ENCODE measurements at regions not wholly inside any gene's neighbourhood (a gene's known extent, or its start where the extent isn't known, plus 50 kb on each side); places are given as distances from the start of the nearest gene placed in this dataset.

DNA sequence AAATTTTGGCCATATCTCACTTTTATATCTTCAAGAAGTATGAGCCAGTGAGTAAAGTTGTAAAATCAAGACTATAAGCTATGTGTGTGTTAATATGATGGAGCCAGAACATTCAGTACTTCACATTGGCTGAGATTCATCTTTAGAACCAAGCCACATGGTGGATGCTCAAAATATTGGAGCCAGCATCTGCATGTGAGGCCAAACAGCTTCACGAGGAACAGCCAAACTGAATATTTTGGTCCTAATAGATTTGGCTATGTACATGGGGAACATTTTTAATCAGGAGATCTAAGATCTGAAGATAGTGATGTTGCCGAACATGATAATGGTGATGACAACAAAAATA, 1089.8 kb downstream of the TUSC7 start:
- DNase-seq (ENCODE audit: low spot score in 2 of 2): no peak
- no peak for ATAC-seq
- H3K27ac Mint-ChIP-seq: no peak overlapping the region
- peaks cover 4 to 5% of the 10 kb centered on the region in 2 donors for H3K9me3 Mint-ChIP-seq
- H3K36me3 Mint-ChIP-seq: no peaks in the 10 kb centered on the region

DNA sequence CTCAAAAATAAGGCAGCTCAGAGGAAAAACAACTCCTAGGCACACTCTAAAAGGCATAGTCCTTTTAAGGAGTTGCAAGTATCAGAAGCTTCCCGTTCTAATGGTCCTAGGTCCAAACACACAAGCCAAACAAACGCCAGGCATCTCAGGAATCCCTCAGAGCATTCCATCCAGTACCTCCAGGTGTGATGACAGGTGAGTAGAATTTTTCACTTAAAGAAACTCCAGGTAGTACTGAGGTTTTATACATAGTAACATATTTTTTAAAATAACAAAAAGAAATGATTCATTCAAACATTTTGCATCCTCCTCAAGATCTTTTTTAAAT, 1092.3 kb downstream of the TUSC7 start:
- Mint-ChIP-seq H3K27ac (no peak overlapping the region), H3K9me3 (peaks cover 5 to 7% of the 10 kb centered on the region in 2 donors), H3K36me3 (no peaks in the 10 kb centered on the region)
- DNase-seq (ENCODE audit: low spot score in 2 of 2) (no peak), ATAC-seq (no peak)

DNA sequence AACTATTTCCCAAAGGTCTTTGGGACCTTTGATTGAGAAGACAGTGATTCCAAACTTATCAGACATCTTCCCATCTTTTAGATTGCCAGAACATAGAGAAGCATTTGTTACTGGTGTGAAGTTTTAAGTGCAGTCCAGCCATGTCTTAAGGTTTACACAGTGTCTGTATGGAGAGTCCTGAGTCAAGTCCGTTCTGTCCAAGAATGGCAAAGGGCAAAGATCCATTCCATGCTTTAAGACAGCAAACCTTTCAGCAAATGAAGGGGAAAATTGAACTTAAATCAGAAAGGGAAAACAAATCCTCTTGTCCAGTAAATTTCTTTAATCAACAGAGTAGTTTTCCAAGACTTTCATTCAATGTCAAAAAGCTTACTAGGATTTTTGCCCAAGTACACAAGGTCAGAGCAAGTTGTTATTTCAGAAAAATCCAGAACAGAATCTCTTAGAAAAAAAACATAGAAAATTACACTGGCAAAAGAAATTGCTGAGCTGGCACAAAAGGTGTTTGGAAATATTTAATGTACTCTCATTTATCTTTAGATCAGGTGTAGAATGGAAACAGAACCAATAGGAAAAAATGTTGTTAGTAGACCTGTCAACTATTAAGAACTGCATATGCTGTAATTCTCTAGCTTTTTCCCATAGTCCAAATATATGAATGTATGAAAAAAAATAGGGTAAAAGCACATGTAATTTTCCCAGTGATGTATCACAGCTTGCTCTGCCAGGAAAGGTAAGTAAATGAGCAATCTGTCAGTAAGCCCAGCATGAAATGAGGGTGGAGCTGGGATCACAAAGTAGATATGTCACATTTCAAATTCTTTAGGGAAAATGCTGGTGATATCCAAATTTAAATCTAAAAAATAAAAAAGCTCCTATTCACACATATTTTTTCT, 1099.9 kb downstream of the TUSC7 start:
- H3K9me3 Mint-ChIP-seq: peaks cover 0 to 11% of the 10 kb centered on the region in 2 donors
- ATAC-seq: no peak
- H3K36me3 Mint-ChIP-seq: no peaks in the 10 kb centered on the region
- no peak for DNase-seq (ENCODE audit: low spot score in 2 of 2)
- no peak overlapping the region for H3K27ac Mint-ChIP-seq

DNA sequence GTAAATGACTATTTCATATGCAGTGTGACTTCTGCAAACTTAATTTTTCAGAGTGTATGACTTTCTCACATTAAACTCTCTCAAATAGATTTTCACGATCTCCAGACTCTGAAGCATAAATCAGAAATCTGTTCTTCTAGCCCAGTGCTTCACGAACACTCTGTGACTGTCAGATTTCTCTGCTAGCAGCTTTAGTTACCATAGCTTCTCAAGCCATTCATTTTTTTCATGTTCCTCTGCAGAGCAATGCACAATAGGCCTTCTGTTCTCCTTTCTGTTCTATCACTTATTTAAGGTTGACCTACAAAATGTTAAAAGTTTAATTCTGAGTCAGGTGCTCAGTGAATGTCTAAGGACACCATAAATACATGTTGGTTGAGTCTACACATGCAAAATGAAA, 1102.2 kb downstream of the TUSC7 start:
- H3K36me3 Mint-ChIP-seq: no peaks in the 10 kb centered on the region
- H3K27ac Mint-ChIP-seq: no peak overlapping the region
- DNase-seq (ENCODE audit: low spot score in 2 of 2) (no peak), ATAC-seq (no peak)
- H3K9me3 Mint-ChIP-seq: peaks cover 0 to 14% of the 10 kb centered on the region in 2 donors

DNA sequence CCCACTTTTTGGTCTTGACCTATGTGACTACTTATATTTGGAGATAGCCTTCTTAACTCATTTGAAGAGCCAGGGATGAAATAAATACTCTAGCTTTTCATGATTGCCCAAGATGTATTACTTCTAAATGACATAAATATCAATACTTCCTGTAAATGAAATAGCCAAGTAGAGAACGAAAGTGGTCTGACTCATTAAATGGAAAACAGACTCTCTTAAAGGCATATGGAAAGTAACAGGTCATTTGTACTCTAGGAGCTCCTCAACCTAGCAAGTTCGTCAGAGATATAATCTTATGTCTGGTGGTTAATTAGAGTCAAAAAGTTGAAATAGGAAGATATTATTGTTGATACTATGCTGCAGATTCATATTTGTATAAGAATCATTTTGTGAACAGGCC, 1105.4 kb downstream of the TUSC7 start:
- no peak for ATAC-seq
- no peak for DNase-seq (ENCODE audit: low spot score in 2 of 2)
- no peak overlapping the region for H3K27ac Mint-ChIP-seq
- H3K36me3 Mint-ChIP-seq: no peaks in the 10 kb centered on the region
- peaks cover 0 to 19% of the 10 kb centered on the region in 2 donors for H3K9me3 Mint-ChIP-seq

DNA sequence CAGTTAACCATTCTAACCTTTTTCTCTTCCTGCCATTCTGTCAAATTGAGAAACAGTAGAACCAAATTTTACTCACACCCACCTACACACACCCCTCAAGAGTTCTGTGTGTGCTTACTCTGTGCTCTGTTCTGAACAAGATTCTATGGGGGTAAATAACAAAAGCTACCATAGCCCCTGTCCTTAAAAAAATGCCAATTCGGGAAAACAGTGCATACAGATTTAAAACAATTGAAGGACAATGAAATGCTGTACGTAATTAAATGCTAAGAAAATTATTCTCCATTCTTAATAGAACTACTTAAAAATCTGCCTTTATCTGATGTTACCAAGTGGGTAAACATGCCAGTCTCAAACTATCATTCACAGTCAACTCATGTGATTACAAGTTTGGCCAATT, 1107.5 kb downstream of the TUSC7 start:
- no peaks in the 10 kb centered on the region for H3K36me3 Mint-ChIP-seq
- DNase-seq (ENCODE audit: low spot score in 2 of 2) (no peak), ATAC-seq (no peak)
- peaks cover 5 to 29% of the 10 kb centered on the region in 2 donors for H3K9me3 Mint-ChIP-seq
- no peak overlapping the region for H3K27ac Mint-ChIP-seq

DNA sequence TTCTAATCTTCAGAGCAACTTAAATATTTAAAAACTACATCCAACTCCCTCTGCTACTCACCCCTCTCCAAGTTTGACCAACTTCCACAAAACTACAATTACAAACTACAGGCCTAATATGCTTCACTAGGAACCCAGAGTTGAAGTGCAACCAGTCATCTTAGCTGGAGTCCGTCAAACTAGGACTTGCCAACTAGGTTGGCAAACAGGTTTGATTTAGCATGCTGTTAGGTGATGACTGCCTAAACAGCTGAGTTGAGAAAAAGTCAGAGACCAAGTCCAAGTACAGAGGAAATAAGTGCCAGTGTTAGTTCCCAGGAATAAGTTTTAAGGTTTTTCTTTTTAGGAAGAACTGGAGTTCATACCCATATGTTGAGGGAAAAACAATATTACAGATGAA, 1109.0 kb downstream of the TUSC7 start:
- H3K27ac Mint-ChIP-seq: no peak overlapping the region
- DNase-seq (ENCODE audit: low spot score in 2 of 2) (no peak), ATAC-seq (no peak)
- H3K9me3 Mint-ChIP-seq: peaks cover 5 to 26% of the 10 kb centered on the region in 2 donors
- no peaks in the 10 kb centered on the region for H3K36me3 Mint-ChIP-seq

DNA sequence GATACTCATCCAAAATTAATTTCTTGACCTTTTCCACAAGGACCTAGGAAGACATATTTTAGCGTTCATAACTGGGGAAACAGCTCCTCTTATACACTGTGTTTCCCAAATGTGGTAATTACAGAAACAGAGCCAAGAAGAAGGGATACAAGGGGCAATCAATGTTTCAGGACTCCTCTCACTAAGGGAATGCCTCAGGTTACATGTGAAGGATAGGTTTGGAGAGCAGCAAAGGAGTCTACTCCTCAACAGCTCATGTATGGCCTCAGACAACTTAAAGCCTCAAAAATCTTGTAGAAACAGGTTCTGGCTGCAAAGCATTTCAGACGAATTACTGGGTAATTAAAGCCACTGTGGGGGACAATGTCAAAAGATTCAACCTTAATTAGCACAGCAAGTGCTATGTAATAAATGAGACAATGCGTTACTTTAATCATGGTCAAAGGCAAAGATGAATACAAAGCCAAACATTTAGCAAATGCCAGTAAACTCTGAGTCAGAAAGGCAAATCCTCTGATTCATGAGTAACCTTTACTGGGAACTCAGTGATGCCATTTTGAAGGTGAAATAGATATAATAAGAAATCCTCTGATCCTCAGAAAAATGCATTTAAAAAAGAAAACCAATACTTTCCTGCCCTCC, 1111.2 kb downstream of the TUSC7 start:
- no peak overlapping the region for H3K27ac Mint-ChIP-seq
- DNase-seq (ENCODE audit: low spot score in 2 of 2) (no peak), ATAC-seq (no peak)
- H3K36me3 Mint-ChIP-seq: no peaks in the 10 kb centered on the region
- H3K9me3 Mint-ChIP-seq: peaks cover 9 to 25% of the 10 kb centered on the region in 2 donors

DNA sequence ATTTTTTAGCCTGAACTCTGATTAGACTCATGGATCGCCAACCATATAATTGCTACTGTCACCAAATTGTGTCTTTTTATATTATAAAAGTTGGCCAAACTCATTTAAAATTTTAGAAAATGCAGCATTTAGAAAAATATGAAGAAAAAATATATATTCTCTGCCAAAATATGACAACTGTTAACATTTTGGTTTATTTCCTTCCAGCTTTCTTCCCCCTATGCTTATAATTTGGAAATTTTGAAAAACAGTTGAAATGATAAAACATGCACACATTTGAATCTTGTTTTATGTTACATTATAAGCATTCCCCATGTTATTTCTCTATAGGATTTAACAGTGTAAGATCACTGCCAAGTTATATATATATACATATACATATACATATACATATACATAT, 1112.8 kb downstream of the TUSC7 start:
- Mint-ChIP-seq H3K9me3 (peaks cover 13 to 27% of the 10 kb centered on the region in 2 donors), H3K36me3 (no peaks in the 10 kb centered on the region), H3K27ac (no peak overlapping the region)
- ATAC-seq (no peak), DNase-seq (ENCODE audit: low spot score in 2 of 2) (no peak)

DNA sequence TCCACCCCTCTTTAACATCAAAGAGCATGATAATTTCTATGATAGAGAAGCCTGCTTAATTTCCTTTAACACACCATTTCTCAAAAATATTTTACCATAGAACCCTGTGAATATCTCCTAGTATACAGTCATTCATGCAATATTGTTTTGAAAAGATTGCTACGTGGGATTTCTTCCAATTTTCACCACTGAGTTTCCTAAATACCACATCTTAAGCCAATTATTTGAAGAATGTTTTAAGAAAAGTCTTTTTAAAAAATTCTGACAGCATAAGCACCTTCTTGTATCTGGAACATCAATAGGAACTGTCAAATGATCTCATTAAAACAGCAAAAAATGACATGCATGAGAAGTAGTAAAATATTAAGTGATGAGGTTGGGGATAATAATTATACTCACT, 1126.7 kb downstream of the TUSC7 start:
- H3K9me3 Mint-ChIP-seq: peaks cover 4 to 7% of the 10 kb centered on the region in 2 donors
- no peaks in the 10 kb centered on the region for H3K36me3 Mint-ChIP-seq
- ATAC-seq: no peak
- DNase-seq (ENCODE audit: low spot score in 2 of 2): no peak
- H3K27ac Mint-ChIP-seq: no peak overlapping the region

DNA sequence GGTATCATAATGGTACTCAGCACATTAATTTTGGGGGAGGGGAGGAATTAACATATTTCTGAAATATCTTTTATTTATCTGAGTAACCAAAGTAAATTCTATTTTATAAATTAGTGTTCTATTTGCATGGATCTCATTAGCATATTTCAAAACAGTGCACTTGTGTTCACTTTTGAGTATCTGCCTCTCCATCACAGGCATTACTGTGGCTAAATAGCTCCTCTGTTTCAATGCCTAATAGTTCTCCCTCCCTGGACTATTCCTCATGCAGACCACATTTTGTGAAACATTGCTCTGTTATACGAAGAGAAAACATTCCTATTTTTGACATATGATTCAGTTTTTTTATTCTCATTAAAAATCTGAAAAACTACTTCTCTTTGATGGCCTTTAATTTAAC, 1127.8 kb downstream of the TUSC7 start:
- Mint-ChIP-seq H3K36me3 (no peaks in the 10 kb centered on the region), H3K9me3 (peaks cover under 1 to 7% of the 10 kb centered on the region in 2 donors), H3K27ac (no peak overlapping the region)
- ATAC-seq: no peak
- no peak for DNase-seq (ENCODE audit: low spot score in 2 of 2)

DNA sequence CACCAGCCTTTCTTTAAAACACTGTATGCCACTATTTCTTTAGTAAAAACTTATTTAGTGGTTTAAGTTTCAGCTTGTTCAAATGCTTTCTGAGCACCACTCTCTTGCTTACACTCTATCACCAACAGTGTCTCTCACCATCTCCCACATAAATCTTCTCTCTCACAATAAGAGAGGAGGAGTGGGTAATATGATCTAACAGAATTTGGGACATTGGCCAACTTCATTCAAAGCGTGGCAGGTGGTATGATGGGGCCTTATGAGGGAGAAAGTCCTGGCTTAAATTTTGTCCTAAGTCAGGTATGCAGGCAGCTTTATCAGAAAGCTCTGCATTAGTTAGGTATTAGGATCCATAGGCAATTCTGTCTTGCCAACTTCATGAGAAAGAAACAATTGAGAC, 1132.5 kb downstream of the TUSC7 start:
- no peak overlapping the region for H3K27ac Mint-ChIP-seq
- no peak for DNase-seq (ENCODE audit: low spot score in 2 of 2)
- peaks cover 0 to 7% of the 10 kb centered on the region in 2 donors for H3K9me3 Mint-ChIP-seq
- no peaks in the 10 kb centered on the region for H3K36me3 Mint-ChIP-seq
- no peak for ATAC-seq

DNA sequence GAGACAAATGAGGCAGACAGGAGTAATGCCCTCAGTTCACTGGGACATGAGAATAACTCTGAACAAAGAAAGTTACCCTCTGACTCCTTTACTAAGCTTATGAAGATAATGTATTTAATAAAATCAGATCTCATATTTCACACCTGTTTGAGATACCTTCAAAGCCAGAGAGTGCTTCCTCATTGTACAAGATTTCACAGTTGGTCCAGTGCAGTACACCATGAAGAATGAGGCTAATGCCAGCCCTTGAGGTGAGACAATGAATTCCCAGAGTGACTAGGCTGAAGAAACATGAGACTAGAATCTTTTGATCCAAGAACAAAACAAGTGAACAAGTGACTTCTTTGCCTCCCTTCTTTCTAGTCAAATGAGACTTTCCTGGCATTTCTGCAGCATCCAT, 1133.8 kb downstream of the TUSC7 start:
- Mint-ChIP-seq H3K9me3 (no peaks in the 10 kb centered on the region), H3K36me3 (no peaks in the 10 kb centered on the region), H3K27ac (no peak overlapping the region)
- ATAC-seq (no peak), DNase-seq (ENCODE audit: low spot score in 2 of 2) (no peak)

DNA sequence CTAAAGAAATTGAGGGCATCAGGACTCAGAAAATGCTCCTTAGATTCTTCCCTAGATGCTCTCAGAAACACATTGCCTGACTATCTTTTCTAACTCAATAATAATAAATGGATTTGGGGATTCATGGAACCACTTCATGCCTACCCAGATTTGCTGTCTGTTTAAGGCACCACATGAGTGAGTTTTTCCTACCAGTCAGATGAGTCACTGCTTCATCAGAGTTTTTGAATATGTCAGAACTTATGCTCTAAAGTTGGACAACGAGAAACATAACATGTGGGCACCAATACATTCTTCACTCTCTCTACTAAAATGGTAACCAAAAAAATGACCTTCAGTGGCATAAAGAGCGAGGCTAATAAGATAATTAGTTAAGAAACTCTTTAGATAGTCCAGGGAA, 1135.1 kb downstream of the TUSC7 start:
- Mint-ChIP-seq H3K9me3 (no peaks in the 10 kb centered on the region), H3K36me3 (no peaks in the 10 kb centered on the region), H3K27ac (no peak overlapping the region)
- DNase-seq (ENCODE audit: low spot score in 2 of 2) (no peak), ATAC-seq (no peak)

DNA sequence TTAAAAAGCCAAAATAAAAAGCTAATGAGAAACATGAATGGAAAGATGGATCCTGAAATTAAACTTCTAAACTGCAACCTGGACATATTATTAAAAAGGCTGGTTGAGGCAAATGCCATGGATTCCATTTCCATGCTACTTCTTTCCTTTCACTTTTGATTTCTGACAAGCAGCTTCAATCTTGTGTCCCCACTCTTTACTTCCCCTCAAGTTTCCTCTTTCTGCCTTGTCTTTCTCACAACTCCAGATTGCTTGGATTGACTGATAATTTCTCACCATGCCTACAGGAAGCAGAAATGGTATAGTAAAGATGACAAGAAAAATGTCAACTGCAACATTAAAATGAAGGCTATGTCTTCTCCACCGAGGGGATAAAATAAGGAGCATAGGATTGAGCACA, 1136.7 kb downstream of the TUSC7 start:
- no peaks in the 10 kb centered on the region for H3K36me3 Mint-ChIP-seq
- H3K27ac Mint-ChIP-seq: no peak overlapping the region

DNA sequence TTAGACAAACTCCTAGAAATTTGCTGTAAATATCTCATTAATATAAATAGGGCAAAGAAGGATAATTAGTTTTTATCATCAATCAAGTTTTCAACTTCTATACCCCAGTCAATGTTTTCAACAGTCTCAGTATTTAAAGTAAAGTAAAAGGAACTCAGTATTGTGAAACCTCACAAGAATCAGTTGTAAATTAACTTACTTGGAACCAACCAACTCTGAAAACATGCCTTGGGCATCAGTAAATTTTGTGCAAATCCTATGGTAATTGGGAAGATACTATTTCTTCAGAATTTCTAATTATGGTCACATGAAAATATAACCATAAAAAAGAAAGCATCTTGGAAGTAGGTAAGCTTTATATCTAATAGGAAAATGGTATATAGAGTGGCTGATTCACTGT, 1139.0 kb downstream of the TUSC7 start:
- no peak for ATAC-seq
- no peak overlapping the region for H3K27ac Mint-ChIP-seq
- no peaks in the 10 kb centered on the region for H3K36me3 Mint-ChIP-seq
- peaks cover 3 to 8% of the 10 kb centered on the region in 2 donors for H3K9me3 Mint-ChIP-seq
- no peak for DNase-seq (ENCODE audit: low spot score in 2 of 2)

More for the DNA sequence above, 1136.7 kb downstream of the TUSC7 start:
- H3K9me3 Mint-ChIP-seq: no peaks in the 10 kb centered on the region
- no peak for DNase-seq (ENCODE audit: low spot score in 2 of 2)
- ATAC-seq: no peak

DNA sequence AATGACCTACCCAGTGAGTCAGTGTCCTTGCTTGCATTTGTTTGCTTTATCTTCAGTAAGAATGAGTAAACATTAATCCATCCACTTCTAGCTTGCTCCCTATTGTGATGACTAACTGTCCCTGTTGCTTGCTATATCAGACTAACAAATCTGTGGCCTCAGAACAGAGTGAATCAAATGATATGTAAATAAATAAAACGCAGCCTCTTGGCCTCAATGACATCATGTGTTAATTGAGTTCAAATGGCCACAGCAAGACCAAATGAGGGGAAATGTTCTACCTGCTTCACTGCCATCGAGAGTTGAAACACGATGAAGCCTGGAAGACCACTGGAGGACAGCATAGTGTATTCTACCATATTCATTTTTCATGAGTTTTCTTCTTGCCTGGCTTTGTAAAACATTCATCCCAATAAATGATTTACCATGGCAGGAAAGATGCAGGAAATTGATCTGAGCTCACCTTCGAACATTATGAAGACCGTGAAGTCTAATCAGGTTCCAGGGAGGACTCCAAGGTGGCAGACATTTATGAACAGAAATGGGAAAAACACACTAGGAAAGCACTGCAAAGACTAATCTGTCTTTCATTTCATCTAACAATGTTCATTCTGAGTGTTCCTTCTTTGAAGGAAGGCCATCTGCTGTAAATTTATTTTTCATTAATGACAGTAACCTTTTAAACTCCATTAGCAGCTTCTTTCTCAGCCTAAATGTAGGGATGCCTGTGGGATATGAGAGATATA, 1144.5 kb downstream of the TUSC7 start:
- ATAC-seq (no peak), DNase-seq (ENCODE audit: low spot score in 2 of 2) (no peak)
- H3K27ac Mint-ChIP-seq: no peak overlapping the region
- H3K9me3 Mint-ChIP-seq: peaks cover 6 to 16% of the 10 kb centered on the region in 2 donors
- H3K36me3 Mint-ChIP-seq: no peaks in the 10 kb centered on the region

Data from activated naive CD4-positive, alpha-beta T cell treated with anti-CD3 and anti-CD28 coated beads, Interleukin-2, amount 50 U/mL, for 72 hours (primary cell).